ENCODE measurements at regions not wholly inside any gene's neighbourhood (a gene's known extent, or its start where the extent isn't known, plus 50 kb on each side); places are given as distances from the start of the nearest gene placed in this dataset.
"Not testable (repeated sequence)": the region's sequence is repeated elsewhere in the genome, so short reads cannot be mapped to it uniquely, and the experiment has no call there.

GRCh38 chr13:86870444-86870843 is 800.7 kb upstream of the SLITRK5 start:
- DNase-seq: no peak

DNA sequence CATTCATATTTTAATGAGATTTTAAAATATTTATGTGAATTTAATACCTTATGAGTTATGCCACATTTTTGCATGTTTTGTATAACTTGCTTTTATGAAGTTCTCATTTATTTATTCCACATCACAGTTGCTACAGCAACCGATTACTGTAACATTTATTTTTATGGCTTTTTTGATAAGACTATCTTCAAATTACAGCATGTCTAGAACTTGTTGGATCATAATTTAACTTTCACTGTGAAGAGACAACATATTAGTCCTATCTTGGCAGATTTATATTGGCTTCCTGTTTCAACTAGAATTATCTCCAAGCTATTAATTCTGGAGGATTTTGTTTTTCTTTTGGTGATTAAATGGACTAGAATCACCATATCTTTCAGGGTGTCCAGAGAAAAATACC is 793.7 kb upstream of the SLITRK5 start:
- DNase-seq: no peak

DNA sequence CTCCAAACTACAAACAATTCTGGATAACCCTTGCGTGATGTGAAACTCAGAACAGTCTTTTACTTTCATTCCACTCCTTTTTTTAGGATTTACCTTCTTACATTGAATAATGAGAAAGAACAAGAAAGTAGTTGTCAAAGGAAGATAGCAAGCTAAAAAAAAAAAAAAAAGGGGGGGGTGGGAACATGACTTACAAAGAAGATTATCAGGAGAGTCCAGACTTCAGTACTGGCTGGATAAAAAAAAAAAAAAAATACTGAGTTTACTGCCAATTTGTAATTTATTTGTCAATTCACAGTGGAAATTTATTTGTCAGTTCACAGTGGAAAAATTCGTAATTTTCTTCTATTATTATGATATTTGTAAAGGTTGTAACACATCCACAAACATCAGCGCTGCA is 792.4 kb upstream of the SLITRK5 start:
- DNase-seq: no peak

DNA sequence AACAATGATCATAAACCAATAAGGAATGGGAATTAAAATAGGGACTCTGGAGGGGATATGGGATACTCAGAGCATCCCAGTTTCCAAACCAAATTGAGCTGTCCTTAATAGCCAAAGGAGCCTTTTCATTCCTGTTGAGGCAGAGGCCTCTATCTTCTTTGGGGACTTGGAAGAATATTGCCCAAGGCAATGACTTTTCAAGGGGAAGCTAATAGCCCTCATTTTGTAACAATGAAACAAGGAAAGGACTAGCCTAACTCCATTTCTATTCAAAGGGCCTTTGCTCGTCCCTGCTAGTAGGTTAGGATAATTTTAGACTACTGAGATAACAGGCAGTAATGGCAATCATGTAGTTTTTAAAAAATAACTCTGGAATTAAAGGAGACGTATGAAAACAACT is 789.8 kb upstream of the SLITRK5 start:
- no peak for DNase-seq

DNA sequence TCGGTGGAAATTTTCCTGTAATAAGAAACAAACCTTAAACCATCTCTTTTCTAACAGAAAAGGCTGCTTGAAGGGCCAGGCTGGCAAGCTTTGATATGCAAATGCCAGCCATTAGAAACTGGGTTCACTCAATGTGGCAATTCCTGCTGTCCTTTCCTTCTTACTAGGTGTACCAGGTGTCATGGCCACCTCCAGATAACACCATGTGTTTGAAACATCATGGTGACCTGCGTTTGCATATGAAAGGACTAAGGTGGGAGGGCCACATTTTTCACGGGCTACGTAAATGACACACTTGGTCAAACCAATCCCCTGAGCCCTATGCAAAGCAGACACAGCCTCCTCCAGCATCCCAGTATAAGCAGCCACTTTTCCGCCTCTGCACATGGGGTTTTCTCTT is 789.1 kb upstream of the SLITRK5 start:
- no peak for DNase-seq

DNA sequence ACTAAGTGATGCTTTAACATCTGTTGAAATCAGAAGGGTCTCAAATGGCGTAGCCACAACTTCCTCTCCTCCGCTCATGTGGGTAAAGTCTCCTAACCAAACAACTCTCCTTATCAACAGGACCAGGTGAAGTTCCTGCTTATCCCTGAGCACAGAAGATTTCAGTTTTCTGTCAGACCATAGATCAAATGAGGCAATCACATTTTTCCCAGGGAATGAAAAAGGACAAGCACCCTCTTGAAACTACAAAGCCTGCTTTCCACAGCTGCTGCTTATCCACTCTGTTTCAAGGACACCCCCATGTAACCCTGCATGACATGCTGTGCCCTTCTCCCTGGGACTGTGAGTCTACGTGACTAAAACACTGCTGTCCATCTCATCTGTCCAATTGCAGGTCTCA is 788.3 kb upstream of the SLITRK5 start:
- DNase-seq: no peak

- DNase-seq: no peak
These were observed 778.8 kb upstream of the SLITRK5 start for GRCh38 chr13:86892330-86892729.

GRCh38 chr13:86900906-86901305 is 770.3 kb upstream of the SLITRK5 start:
- DNase-seq: no peak

GRCh38 chr13:86906127-86906874 is 764.9 kb upstream of the SLITRK5 start:
- no peak for DNase-seq

DNA sequence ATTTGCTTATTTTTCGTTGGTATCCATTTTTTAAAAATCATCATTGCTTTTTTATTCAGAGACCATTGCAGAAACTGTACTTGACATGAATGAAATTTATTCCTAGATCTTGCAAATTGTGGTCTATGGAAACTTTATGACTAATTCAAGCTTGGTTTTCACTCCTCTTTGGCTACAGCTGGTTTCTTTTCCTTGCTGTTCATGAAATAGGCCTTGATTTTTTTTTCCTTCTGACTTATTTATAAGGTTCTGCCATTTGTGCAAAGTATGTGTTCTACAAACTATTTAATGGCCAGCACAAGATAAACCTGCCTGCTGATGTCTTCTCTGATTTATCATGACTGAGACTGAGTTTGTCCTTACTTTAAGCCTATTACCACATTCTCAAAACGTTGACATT is 764.0 kb upstream of the SLITRK5 start:
- DNase-seq: no peak

DNA sequence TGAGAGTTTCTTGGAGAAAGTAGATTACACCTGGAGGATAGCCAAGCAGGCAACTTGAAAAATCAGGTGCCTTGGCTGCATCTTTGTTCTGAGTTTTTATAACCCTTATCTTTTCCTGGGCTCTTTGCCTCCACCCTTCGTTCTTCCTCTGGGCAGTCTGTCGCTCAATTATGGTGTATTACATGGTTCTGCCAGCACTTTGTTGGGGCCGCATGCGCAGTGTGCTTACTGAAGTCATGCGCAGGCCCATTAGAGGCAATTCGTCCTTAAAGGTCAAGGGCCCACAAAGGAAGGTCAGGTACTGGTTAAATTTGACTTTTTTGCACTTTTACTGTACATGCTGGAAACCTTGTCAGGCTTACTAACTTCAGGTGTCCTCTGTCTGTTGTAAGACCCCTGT is 761.9 kb upstream of the SLITRK5 start:
- DNase-seq: no peak

DNA sequence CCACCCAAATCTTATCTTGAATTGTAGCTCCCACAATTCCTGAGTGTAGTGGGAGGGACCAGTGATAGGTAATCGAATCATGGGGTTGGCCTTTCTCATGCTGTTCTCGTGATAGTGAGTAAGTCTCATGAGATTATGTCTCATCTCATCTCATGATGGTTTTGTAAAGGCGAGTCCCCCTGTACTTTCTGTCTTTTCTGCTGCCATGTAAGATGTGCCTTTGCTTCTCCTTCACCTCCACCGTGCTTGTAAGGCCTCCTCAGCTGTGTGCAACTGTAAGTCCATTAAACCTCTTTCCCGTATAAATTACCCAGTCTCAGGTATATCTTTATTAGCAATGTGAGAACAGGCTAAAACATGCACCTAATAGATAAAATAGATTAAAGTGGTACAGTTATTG is 756.4 kb upstream of the SLITRK5 start:
- DNase-seq: no peak

DNA sequence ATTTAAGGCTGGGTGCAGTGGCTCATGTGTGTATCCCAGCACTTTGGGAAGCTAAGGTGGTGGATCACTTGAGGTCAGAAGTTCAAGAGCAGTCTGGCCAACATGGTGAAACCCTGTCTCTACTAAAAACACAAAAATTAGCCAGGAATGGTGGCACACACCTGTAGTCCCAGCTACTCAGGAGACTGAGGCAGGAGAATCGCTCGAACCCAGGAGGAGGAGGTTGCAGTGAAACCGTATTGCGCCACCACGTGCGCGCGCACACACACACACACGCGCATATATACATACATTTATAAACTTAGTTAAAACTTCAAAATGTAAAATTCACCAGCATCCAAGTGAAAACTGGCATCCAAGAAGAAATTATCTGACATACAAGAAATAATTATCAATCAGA is 753.7 kb upstream of the SLITRK5 start:
- not testable (repeated sequence) for DNase-seq

DNA sequence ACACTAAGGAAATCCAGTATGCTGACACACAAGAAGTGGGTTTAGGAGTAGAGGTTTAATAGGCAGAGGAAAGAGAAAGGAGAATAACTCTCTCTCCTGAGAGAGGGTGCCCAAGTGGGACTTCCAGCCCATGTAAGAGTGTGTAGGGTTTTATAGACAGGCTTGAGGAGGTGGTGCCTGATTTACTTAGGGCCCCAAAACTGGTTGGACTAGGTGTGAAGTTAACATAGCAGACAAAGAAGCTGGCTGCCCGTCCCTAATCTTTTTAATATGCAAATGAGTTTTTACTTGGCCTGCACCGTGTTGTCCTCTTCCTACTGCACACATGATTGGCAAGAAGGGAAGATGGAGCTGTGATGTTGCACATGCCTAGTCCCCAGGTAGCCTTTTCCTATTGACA is 752.5 kb upstream of the SLITRK5 start:
- no peak for DNase-seq

GRCh38 chr13:86920961-86921360 is 750.2 kb upstream of the SLITRK5 start:
- DNase-seq: no peak

GRCh38 chr13:86922936-86923335 is 748.2 kb upstream of the SLITRK5 start:
- DNase-seq: no peak

DNA sequence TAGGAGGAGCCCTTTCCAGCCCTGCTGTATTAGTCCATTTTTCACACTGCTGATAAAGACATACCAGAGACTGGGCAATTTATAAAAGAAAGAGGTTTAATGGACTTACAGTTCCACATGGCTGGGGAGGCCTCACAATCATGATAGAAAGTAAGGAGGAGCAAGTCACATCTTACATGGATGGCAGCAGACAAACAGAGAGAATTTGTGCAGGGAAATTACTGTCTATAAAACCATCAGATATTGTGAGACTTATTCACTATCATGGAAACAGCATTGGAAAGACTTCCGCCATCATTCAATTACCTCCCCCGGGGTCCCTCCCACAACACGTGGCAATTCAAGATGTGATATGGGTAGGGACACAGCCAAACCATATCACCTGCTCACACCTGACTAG is 744.3 kb upstream of the SLITRK5 start:
- not testable (repeated sequence) for DNase-seq

GRCh38 chr13:86932776-86933334 is 738.3 kb upstream of the SLITRK5 start:
- no peak for DNase-seq

GRCh38 chr13:86933676-86934075 is 737.5 kb upstream of the SLITRK5 start:
- no peak for DNase-seq

GRCh38 chr13:86937316-86937715 is 733.9 kb upstream of the SLITRK5 start:
- DNase-seq: no peak

DNA sequence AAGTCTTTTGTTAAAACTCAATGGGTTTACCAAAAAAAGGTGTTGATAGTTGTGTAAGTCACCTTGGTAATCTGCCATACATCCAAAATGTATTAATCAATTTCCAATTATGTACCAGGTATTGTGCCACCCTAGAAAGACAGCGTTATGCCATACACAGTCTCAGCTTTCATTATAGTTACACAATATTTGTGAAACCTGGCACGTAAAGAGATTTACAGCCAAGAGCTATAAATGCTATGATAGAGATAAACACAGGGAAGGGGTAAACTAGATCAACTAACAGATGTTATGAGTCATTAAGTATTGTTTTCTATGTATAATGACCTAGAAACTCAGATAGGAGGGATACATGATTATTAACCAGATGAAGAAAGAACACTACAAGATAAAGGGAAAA is 725.6 kb upstream of the SLITRK5 start:
- DNase-seq: no peak

DNA sequence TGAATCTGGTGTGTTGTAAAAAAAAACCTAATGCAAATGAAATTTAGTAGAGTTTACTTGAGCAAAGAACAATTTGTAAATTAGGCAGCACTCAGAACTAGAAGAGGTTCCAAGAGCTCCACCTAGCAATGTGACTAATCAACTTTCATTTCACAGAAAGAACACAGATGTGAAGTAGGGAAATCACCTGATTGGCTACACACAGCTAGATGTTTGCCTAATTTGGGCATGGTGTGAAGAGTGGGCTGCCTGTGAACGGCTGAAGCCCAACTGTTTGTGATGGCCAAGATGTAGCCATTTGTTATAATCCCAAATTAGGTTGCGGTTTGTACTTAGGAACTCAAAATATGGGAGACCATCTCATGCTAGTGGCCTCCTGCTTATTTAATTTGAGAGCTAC is 724.4 kb upstream of the SLITRK5 start:
- DNase-seq: no peak

DNA sequence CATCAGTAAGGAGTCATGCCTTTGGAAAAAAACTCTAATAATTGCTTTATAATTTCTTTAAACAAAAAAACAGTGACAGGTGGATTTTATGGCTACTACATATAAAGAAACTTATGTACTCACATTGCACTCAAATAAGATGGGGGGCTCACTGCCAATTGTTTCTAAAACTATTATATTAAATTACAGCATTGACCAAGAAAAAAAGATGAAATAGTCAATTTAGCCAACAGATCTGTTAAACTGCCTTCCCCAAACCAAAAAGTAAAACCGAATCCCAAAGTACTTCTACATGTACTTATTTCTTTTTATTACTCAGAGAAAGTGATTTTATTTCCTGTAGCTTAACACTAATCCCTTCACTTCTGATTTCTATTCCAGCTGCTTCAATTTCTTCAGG is 716.8 kb upstream of the SLITRK5 start:
- DNase-seq: no peak

DNA sequence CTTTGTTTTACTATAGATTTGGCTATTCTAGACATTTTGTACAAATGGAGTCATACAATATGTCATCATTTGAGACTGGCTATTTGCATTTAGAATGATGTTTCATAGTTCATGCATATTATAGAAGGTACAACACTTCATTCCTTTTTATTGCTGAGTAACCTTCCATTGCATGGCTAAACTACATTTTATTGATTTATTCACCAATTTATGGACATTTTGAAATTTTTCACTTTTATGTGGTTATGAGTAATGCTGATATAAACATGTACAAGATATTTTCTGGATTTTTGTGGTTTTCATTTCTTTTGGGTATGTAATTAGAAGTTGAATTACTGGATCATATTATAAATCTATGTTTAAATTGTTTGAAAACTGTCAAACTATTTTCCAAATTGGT is 710.3 kb upstream of the SLITRK5 start:
- DNase-seq: no peak

All from activated naive CD4-positive, alpha-beta T cell (primary cell).